ENCODE measurements at regions not wholly inside any gene's neighbourhood (a gene's known extent, or its start where the extent isn't known, plus 50 kb on each side); places are given as distances from the start of the nearest gene placed in this dataset.
"Not testable (repeated sequence)": the region's sequence is repeated elsewhere in the genome, so short reads cannot be mapped to it uniquely, and the experiment has no call there.

DNA sequence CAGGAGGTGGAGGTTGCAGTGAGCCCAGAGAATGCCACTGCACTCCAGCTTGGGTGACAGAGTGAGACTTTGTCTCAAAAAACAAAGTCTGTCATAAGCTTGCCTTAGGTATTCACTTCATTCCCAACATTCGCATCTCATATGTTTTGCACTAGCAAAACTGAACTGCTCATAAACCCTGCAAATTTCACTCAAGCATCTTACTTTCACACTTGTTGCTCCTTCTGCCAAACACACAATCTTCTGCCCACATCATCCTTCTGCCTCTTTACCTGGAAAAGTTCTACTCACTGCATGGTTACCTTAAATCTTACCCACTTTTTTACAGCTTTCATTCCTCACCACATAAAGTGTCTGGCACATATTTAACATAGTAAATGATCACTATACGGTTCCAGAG, 152.5 kb downstream of the USP22 start:
- Histone ChIP-seq H3K4me3 (no peak overlapping the region), H3K27me3 (no peaks in the 10 kb centered on the region), H3K9me3 (no peaks in the 10 kb centered on the region), H3K36me3 (no peaks in the 10 kb centered on the region), H3K4me1 (no peaks in the 10 kb centered on the region), H3K27ac (no peak overlapping the region)
- intact Hi-C loops (cut with DNase I; ENCODE audit: low total_unique reads) (no loop called here), in situ Hi-C loops (cut with MboI; ENCODE audit: low pct_ligation_motif_present in 1 of 4, low pct_unique_long_range_greater_than_20kb in 1 of 4, low sequenced_read_pairs in 3 of 4) (no loop called here)
- WGBS, 2 donors (ENCODE audit: low coverage in 1 of 2): 68 to 71% methylated on average over 2 of the region's 2 CpGs
- TF ChIP-seq, protein P1, sequence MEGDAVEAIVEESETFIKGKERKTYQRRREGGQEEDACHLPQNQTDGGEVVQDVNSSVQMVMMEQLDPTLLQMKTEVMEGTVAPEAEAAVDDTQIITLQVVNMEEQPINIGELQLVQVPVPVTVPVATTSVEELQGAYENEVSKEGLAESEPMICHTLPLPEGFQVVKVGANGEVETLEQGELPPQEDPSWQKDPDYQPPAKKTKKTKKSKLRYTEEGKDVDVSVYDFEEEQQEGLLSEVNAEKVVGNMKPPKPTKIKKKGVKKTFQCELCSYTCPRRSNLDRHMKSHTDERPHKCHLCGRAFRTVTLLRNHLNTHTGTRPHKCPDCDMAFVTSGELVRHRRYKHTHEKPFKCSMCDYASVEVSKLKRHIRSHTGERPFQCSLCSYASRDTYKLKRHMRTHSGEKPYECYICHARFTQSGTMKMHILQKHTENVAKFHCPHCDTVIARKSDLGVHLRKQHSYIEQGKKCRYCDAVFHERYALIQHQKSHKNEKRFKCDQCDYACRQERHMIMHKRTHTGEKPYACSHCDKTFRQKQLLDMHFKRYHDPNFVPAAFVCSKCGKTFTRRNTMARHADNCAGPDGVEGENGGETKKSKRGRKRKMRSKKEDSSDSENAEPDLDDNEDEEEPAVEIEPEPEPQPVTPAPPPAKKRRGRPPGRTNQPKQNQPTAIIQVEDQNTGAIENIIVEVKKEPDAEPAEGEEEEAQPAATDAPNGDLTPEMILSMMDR (IDR thresholded peaks at IDR 0.05): no peak
- TF ChIP-seq POLR2A (IDR thresholded peaks at IDR 0.05) (no peak), POLR2AphosphoS5 (IDR thresholded peaks at IDR 0.05) (no peak), EP300 (IDR thresholded peaks at IDR 0.05; ENCODE audit: low read depth) (no peak)
- DNase-seq: no peak

DNA sequence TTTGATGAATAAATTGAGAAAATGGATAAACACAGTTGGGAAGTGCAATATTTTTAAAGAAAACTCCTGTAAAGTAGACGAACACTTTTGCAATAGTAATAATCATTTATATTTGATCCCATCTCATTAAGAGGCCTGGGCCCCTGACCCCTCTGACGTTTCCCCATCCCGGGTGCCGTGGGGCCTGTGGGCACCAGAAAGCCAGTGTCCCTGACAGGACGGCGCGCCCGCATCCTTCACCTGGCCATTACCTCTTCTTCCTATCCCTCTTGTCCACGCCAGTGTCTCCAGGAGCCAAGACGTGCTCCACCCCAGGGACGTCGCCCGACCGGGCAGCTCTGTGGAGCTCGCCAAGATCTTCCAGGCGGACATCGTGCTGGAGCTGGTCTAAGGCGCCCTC, 147.4 kb downstream of the USP22 start:
- DNase-seq; H3K9me3 ChIP-seq; H3K4me1 ChIP-seq; H3K36me3 ChIP-seq; in situ Hi-C loops (cut with MboI; ENCODE audit: low pct_ligation_motif_present in 1 of 4, low pct_unique_long_range_greater_than_20kb in 1 of 4, low sequenced_read_pairs in 3 of 4); H3K27me3 ChIP-seq; H3K27ac ChIP-seq; H3K4me3 ChIP-seq: not testable (repeated sequence)
- intact Hi-C loops (cut with DNase I; ENCODE audit: low total_unique reads): loop anchor here (5.0 kb wide), 1 partner anchor 97 kb away; no protein-coding TSS in a partner anchor
- WGBS, 2 donors (ENCODE audit: low coverage in 1 of 2): 92% methylated on average over 11 of the region's 18 CpGs; no CpG with 5 or more reads in 1 of the 2 donors

DNA sequence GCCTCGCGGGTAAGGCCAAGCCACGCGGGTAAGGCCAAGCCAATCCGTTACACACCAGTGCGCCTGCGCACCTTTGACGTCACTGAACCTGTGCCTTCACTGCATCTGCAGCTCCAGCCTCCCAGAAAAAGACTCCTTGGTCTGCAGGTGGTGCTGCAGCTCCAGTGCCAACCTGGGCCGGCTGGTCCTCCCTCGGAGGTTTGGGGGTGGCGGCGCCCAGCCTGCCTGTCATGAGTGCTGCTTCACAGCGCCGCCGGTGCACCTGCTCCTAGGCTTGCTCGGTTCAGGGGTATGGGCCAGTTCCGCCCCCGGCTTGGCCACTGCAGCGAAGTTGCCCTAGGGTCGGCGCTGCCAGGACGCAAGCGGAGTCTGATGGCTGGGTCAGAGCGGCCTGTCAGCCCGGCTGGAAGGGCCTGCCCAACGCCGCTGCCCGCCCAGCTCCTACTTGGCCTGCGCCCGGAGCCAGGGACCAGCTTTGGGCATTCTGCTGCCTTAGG, 146.6 kb downstream of the USP22 start:
- H3K9me3 ChIP-seq: no peaks in the 10 kb centered on the region
- no peaks in the 10 kb centered on the region for H3K36me3 ChIP-seq
- no peaks in the 10 kb centered on the region for H3K4me1 ChIP-seq
- TF ChIP-seq EP300 (IDR thresholded peaks at IDR 0.05; ENCODE audit: low read depth) (no peak), POLR2A (IDR thresholded peaks at IDR 0.05) (no peak), POLR2AphosphoS5 (IDR thresholded peaks at IDR 0.05) (no peak)
- peak; percentile 13 for DNase-seq
- H3K4me3 ChIP-seq: no peak overlapping the region
- no peak overlapping the region for H3K27ac ChIP-seq
- H3K27me3 ChIP-seq: no peaks in the 10 kb centered on the region
- intact Hi-C loops (cut with DNase I; ENCODE audit: low total_unique reads) (loop anchor here (5.0 kb wide), 1 partner anchor 96 kb away; no protein-coding TSS in a partner anchor), in situ Hi-C loops (cut with MboI; ENCODE audit: low pct_ligation_motif_present in 1 of 4, low pct_unique_long_range_greater_than_20kb in 1 of 4, low sequenced_read_pairs in 3 of 4) (no loop called here)
- WGBS, 2 donors (ENCODE audit: low coverage in 1 of 2): 69% methylated on average over 23 of the region's 30 CpGs; no CpG with 5 or more reads in 1 of the 2 donors

DNA sequence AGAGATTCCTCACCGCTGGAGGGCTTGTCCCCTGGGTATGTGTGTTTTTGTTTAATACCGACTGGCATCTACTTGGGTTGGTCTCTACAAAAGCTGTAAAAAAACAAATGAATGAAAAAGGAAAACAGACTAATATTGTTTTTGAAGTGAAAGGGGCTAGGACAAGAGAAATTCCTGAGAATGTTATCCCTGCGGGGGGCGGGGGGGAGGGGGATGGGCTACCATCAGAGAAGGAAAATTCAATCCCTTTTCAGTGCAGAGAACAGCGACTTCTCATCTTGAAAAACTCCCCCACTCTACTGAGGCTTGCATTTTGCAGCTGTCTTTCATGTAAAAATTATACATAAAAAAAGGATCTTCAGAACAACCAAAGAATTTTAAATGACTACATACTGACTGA, 144.1 kb downstream of the USP22 start:
- H3K36me3 ChIP-seq; in situ Hi-C loops (cut with MboI; ENCODE audit: low pct_ligation_motif_present in 1 of 4, low pct_unique_long_range_greater_than_20kb in 1 of 4, low sequenced_read_pairs in 3 of 4); H3K27me3 ChIP-seq; H3K9me3 ChIP-seq; H3K27ac ChIP-seq; H3K4me1 ChIP-seq; H3K4me3 ChIP-seq; DNase-seq: not testable (repeated sequence)
- 74 to 79% methylated on average over 3 to 5 of the region's 5 CpGs for WGBS, 2 donors (ENCODE audit: low coverage in 1 of 2)
- intact Hi-C loops (cut with DNase I; ENCODE audit: low total_unique reads): loop anchor here (5.0 kb wide), 1 partner anchor 94 kb away; no protein-coding TSS in a partner anchor

DNA sequence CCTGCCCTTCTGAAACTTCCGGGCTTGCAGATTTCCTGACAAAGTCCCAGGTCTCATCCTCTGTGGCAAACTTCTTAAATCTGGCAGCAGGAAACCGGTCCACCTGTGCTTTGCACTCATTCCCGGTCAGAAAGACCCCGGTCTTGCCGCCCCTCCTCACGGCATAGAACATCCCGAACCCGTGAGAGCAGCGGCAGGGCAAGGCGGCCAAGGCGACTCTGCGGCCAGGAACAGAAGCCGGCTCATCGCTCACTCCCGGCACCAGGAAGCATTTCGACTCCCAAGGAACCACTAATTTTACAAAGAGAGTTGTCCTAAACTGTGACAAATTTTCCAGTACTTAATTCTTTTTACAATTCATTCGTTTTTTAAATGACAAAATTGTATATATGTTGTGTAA, 140.3 kb downstream of the USP22 start:
- in situ Hi-C loops (cut with MboI; ENCODE audit: low pct_ligation_motif_present in 1 of 4, low pct_unique_long_range_greater_than_20kb in 1 of 4, low sequenced_read_pairs in 3 of 4); DNase-seq; H3K9me3 ChIP-seq; H3K27me3 ChIP-seq; H3K36me3 ChIP-seq; H3K4me3 ChIP-seq; intact Hi-C loops (cut with DNase I; ENCODE audit: low total_unique reads); H3K27ac ChIP-seq; H3K4me1 ChIP-seq: not testable (repeated sequence)
- 15 to 47% methylated on average over 2 to 17 of the region's 17 CpGs for WGBS, 2 donors (ENCODE audit: low coverage in 1 of 2)

DNA sequence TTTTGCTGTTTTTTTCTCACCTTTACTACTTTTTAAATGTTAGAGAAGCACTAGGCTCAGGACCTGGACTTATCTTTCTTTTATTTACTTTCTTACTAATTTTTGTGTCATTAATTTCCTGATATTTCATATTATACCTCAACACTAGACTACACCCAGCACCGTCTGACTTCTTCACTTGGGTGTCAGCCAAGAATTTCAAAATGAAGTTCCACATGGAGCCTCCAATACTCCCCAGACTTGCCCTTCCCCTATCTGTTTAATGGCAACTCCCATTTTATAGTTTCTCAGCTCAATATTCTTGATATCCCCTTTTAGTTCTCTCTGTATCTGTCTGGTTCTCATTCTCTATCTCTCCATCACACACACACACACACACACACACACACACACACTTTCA, 139.3 kb downstream of the USP22 start:
- H3K4me3 ChIP-seq; H3K27me3 ChIP-seq; H3K9me3 ChIP-seq; DNase-seq; H3K36me3 ChIP-seq; intact Hi-C loops (cut with DNase I; ENCODE audit: low total_unique reads); in situ Hi-C loops (cut with MboI; ENCODE audit: low pct_ligation_motif_present in 1 of 4, low pct_unique_long_range_greater_than_20kb in 1 of 4, low sequenced_read_pairs in 3 of 4); H3K27ac ChIP-seq: not testable (repeated sequence)
- H3K4me1 ChIP-seq: peaks cover 0 to 10% (median 8%) of the 10 kb centered on the region in 4 donors
- WGBS, 2 donors (ENCODE audit: low coverage in 1 of 2): 33 to 36% methylated on average over 1 of the region's 1 CpG

Measured in transverse colon (tissue), 4 donors.